ENCODE measurements at regions not wholly inside any gene's neighbourhood (a gene's known extent, or its start where the extent isn't known, plus 50 kb on each side); places are given as distances from the start of the nearest gene placed in this dataset.
"Not testable (repeated sequence)": the region's sequence is repeated elsewhere in the genome, so short reads cannot be mapped to it uniquely, and the experiment has no call there.

GRCh38 chr4:4106923-4107322 lies 119.8 kb downstream of the OTOP1 start:
- H3K4me1 ChIP-seq (ENCODE audit: insufficient read depth, low read length); H3K9me3 ChIP-seq (ENCODE audit: control insufficient read depth, insufficient read depth, low read length); H3K9ac ChIP-seq (ENCODE audit: low read depth, low read length); H3K36me3 ChIP-seq (ENCODE audit: insufficient read depth, low read length): not testable (repeated sequence)

- H3K36me3 ChIP-seq (ENCODE audit: insufficient read depth, low read length); H3K9me3 ChIP-seq (ENCODE audit: control insufficient read depth, insufficient read depth, low read length); H3K4me1 ChIP-seq (ENCODE audit: insufficient read depth, low read length): not testable (repeated sequence)
- H3K9ac ChIP-seq (ENCODE audit: low read depth, low read length) = peak overlapping the region; percentile 63; the same call in 1 of the 2 replicates
Observed at GRCh38 chr4:4107411-4108107, 119.2 kb downstream of the OTOP1 start.

- not testable (repeated sequence) for H3K36me3 ChIP-seq (ENCODE audit: insufficient read depth, low read length); H3K9ac ChIP-seq (ENCODE audit: low read depth, low read length); H3K9me3 ChIP-seq (ENCODE audit: control insufficient read depth, insufficient read depth, low read length); H3K4me1 ChIP-seq (ENCODE audit: insufficient read depth, low read length)
Observed at GRCh38 chr4:4115381-4115780, 111.3 kb downstream of the OTOP1 start.

GRCh38 chr4:4116901-4117300 lies 109.8 kb downstream of the OTOP1 start:
- not testable (repeated sequence) for H3K4me1 ChIP-seq (ENCODE audit: insufficient read depth, low read length); H3K9ac ChIP-seq (ENCODE audit: low read depth, low read length); H3K9me3 ChIP-seq (ENCODE audit: control insufficient read depth, insufficient read depth, low read length); H3K36me3 ChIP-seq (ENCODE audit: insufficient read depth, low read length)

GRCh38 chr4:4134368-4134767 lies 92.4 kb downstream of the OTOP1 start:
- not testable (repeated sequence) for H3K9ac ChIP-seq (ENCODE audit: low read depth, low read length); H3K36me3 ChIP-seq (ENCODE audit: insufficient read depth, low read length); H3K4me1 ChIP-seq (ENCODE audit: insufficient read depth, low read length); H3K9me3 ChIP-seq (ENCODE audit: control insufficient read depth, insufficient read depth, low read length)

GRCh38 chr4:4136621-4137020 lies 90.1 kb downstream of the OTOP1 start:
- not testable (repeated sequence) for H3K9me3 ChIP-seq (ENCODE audit: control insufficient read depth, insufficient read depth, low read length); H3K36me3 ChIP-seq (ENCODE audit: insufficient read depth, low read length); H3K4me1 ChIP-seq (ENCODE audit: insufficient read depth, low read length); H3K9ac ChIP-seq (ENCODE audit: low read depth, low read length)

All from ES-I3 (cell line).